ENCODE measurements at regions not wholly inside any gene's neighbourhood (a gene's known extent, or its start where the extent isn't known, plus 50 kb on each side); places are given as distances from the start of the nearest gene placed in this dataset.

DNA sequence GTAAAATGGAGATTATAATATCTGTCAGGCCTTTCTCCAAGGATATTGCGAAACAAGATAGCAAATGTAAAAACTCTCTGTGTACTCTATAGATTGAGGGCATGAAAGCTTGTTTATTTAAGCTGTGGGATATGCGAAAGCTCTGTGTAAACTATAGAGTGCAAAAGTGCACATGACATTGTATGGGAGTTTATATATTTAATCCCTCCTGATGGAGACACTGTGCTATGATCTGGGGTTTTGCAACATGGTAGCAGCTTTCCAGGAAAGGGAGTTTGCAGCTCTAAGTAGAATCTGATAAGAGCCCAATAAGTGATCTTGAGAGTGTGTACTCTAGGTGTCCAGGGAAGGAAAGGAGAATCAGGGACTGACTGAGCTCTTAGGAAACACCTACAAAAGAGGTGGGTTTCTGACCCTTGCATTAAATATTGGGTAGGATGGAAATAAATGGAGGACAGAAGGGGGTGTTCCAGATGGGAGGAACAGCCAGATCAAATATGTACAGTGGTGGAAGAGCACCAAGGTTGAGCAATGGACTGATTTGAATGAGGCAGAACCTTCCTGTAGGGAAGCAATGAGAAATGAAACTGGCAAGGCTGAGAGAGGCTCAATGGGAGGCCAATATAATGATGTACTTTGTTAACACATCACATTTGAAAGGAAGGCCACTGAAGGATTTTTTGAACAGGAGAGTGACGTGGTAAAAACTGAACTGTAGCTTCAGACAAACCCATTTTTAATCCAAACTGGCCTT, 450.1 kb downstream of the GJA1 start:
- no peak for TF ChIP-seq POLR2AphosphoS5 (IDR thresholded peaks at IDR 0.05; ENCODE audit: control insufficient read depth, insufficient read depth, low read depth, low read length)
- TF ChIP-seq, protein P1, sequence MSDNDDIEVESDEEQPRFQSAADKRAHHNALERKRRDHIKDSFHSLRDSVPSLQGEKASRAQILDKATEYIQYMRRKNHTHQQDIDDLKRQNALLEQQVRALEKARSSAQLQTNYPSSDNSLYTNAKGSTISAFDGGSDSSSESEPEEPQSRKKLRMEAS (CRISPR knock-in tag; IDR thresholded peaks at IDR 0.05) = no peak
- no peak for TF ChIP-seq SP1 (CRISPR knock-in tag; IDR thresholded peaks at IDR 0.05)
- no peak for TF ChIP-seq FOXJ3 (CRISPR knock-in tag; IDR thresholded peaks at IDR 0.05)
- TF ChIP-seq, protein P2, sequence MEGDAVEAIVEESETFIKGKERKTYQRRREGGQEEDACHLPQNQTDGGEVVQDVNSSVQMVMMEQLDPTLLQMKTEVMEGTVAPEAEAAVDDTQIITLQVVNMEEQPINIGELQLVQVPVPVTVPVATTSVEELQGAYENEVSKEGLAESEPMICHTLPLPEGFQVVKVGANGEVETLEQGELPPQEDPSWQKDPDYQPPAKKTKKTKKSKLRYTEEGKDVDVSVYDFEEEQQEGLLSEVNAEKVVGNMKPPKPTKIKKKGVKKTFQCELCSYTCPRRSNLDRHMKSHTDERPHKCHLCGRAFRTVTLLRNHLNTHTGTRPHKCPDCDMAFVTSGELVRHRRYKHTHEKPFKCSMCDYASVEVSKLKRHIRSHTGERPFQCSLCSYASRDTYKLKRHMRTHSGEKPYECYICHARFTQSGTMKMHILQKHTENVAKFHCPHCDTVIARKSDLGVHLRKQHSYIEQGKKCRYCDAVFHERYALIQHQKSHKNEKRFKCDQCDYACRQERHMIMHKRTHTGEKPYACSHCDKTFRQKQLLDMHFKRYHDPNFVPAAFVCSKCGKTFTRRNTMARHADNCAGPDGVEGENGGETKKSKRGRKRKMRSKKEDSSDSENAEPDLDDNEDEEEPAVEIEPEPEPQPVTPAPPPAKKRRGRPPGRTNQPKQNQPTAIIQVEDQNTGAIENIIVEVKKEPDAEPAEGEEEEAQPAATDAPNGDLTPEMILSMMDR (IDR thresholded peaks at IDR 0.05 in 2 of 3, conservative IDR thresholded peaks at IDR 0.05 in 1 of 3; ENCODE audit: insufficient read depth in 2 of 3, low read depth in 1 of 3, low read length in 3 of 3) = no peak
- no peak for TF ChIP-seq TCF3 (CRISPR knock-in tag; IDR thresholded peaks at IDR 0.05)

All from K562 (cell line).